ENCODE measurements at regions not wholly inside any gene's neighbourhood (a gene's known extent, or its start where the extent isn't known, plus 50 kb on each side); places are given as distances from the start of the nearest gene placed in this dataset.
"Not testable (repeated sequence)": the region's sequence is repeated elsewhere in the genome, so short reads cannot be mapped to it uniquely, and the experiment has no call there.

- DNase-seq (ENCODE audit: low spot score): no peak
These were observed 378.0 kb upstream of the PODXL start for GRCh38 chr7:131934452-131934851.

GRCh38 chr7:131933751-131934289, 377.4 kb upstream of the PODXL start:
- no peak for DNase-seq (ENCODE audit: low spot score)

- not testable (repeated sequence) for DNase-seq (ENCODE audit: low spot score)
These were observed 376.8 kb upstream of the PODXL start for GRCh38 chr7:131933219-131933618.

- DNase-seq (ENCODE audit: low spot score): no peak
These were observed 375.8 kb upstream of the PODXL start for GRCh38 chr7:131932271-131932670.

GRCh38 chr7:131931370-131931769, 374.9 kb upstream of the PODXL start:
- no peak for DNase-seq (ENCODE audit: low spot score)

GRCh38 chr7:131929632-131930031, 373.2 kb upstream of the PODXL start:
- no peak for DNase-seq (ENCODE audit: low spot score)

DNA sequence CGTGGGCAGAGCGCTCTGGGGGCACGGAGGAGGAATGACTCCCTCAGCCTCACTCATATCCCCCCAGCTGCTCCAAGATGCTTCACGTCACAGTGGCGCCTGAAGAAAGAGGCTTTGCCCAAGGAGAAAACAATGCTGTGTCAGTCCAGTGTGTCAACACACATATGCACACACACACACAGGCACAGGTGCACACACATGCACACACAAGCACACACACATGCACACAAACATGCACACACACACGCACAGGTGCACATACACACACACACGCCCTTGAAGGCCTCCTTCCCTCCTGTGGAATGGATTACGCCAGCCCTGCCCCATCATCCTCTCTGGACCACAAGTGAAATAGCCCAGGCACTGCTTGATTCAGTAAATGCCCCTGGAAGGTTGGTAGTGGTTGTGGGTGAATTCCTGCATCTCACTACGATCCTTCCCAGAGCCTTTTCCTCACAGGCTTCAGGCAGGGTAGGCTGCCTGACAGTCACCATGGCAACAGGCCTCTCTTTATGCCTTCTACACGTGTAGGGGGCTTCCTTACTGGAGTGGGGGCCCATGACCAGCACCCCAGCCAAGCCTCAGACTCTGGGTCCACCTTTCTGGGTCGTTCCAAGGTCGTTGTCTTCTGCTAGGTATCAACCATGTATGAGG, 371.5 kb upstream of the PODXL start:
- DNase-seq (ENCODE audit: low spot score): no peak

DNA sequence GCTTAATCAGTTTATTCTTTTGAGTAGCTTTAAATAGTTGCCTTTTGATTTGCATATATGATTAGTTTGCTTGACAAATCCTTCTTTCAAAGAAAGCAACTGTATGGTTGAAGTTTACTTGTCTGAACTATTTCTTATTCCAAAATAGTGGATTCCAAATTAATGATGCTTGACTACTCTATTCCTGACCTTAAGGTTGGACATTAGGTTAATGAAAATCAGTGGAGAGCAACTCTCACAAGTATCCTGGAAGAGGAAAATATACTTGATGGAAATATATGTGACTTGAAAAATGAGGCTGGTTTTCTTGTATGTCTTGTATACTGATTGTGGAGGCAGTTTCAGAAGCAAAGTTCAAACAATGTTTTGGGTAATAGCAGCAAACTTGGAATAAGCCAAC, 369.2 kb upstream of the PODXL start:
- no peak for DNase-seq (ENCODE audit: low spot score)

GRCh38 chr7:131924857-131925256, 368.4 kb upstream of the PODXL start:
- DNase-seq (ENCODE audit: low spot score): no peak

GRCh38 chr7:131922948-131923347, 366.5 kb upstream of the PODXL start:
- DNase-seq (ENCODE audit: low spot score): not testable (repeated sequence)

DNA sequence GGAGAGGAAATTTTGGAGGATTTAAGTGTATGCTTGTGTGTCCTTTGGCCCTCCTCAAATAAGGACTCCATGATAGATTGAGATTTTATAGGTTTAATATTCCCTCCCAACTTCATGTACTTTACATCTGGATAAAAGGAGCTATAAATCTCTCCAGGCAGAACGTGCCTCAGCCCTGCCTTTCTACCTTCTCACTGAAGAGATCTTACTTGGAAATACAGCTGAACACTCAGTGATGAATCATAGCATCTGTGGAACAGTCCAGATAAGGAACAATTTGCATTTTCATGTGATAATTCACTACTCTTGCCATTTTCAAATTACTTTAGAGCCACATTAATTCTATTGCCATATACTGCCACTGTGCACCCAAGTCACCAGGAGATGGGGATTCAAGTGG, 364.6 kb upstream of the PODXL start:
- no peak for DNase-seq (ENCODE audit: low spot score)

DNA sequence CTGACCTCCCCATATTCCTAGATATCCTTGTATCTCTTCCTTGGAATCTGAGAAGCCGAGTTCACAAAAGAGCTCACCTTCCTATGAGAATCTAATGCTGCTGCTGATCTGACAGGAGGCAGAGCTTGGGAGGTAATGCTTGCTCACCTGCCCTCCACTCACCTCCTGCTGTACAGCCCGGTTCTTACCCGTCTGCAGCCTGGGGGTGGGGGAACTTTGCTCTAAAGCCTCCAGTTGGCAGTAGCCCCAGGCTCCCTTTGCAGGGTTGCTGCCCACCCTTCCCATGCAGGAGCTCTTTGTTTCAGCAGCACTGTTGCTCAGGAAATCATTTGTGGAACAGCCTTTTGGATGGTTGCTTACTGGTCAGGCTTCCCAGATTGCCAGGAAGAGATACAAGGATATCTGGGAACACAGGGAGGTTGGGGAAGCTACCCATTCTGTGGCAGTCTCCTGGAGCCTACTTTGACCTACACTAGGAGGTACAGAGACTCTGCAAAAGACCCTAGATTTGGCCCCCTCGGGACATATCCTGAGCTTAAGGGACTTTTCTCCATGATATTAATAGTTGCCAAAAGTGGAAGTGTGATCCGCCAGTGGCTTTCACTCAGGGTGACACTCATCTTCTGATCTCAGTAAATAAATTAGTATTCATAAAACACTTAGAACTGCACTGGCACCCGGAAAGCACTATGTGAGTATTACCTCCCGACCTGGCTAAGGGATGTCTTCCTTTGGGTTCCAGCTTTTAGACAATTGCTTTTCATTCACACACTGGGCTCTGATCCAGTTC, 363.7 kb upstream of the PODXL start:
- DNase-seq (ENCODE audit: low spot score): no peak

- DNase-seq (ENCODE audit: low spot score): no peak
These were observed 354.7 kb upstream of the PODXL start for GRCh38 chr7:131911112-131911511.

- no peak for DNase-seq (ENCODE audit: low spot score)
These were observed 352.8 kb upstream of the PODXL start for GRCh38 chr7:131909151-131909768.

- DNase-seq (ENCODE audit: low spot score): no peak
These were observed 352.3 kb upstream of the PODXL start for GRCh38 chr7:131908714-131909113.

- DNase-seq (ENCODE audit: low spot score): no peak
These were observed 349.1 kb upstream of the PODXL start for GRCh38 chr7:131905471-131905973.

DNA sequence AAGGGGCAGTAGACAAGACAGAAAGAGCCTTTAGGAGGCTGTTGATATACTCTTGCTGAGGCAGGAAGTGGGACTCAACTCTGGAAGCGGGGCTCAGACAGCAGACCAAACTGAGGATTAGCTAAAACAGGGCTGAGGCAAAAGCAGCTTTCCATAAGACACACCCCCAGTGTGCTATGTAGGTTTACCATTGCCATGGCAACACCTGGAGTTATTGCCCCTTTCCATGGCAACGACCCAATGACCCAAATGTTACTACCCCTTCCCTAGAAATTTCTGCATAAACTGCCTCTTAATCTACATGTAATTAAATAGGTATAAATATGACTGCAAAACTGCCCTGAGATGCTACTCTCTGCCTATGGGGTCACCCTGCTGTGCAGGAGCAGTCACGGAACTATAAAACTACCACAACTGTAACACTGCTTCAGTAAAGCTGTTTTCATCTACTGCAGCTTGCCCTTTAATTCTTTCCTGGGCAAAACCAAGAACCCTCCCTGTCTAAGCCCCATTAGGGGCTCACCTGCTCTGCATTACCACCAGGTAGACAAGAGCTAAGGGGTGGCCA, 348.4 kb upstream of the PODXL start:
- DNase-seq (ENCODE audit: low spot score): no peak

DNA sequence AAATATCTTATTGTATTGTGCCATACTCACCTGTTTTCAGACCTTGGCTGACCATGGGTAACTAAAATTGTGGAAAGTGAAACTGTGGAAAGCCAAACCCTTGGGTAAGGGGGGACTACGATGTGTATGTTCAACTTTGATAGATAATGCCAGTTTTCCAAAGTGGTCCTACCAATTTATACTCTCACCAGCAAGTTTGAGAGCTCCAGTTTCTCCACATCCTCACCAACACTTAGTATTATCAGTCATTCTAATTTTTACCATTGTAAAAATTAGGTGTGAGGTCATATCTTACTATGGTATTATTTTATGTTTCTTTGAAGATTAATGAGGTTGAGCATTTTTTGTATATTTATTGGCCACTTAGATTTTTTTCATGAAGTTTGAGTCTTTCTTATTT, 346.9 kb upstream of the PODXL start:
- no peak for DNase-seq (ENCODE audit: low spot score)

DNA sequence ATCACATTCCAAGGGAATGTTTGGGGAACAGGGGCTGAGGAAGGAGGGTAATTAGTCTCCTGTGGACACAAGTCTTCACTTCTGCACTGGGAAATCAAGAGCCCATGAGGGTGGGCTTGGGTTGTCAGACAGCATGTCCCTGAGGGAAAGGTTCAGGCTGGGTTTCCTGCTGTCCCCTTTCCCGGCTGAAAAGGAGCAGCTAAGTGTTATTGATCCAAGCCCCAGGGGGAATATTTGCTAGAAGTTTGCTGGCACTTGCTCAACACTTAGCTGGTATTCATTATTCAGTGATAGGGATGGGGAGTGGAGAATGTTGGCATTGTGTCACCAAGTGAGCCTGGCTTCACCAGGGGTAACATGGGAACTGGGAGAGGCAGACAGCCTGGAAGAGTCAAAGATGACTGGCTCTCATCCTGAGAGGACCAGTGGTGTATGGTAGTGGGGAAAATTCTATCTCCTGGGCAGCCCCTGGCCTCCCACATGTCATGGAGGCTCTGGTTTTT, 344.4 kb upstream of the PODXL start:
- DNase-seq (ENCODE audit: low spot score): no peak

DNA sequence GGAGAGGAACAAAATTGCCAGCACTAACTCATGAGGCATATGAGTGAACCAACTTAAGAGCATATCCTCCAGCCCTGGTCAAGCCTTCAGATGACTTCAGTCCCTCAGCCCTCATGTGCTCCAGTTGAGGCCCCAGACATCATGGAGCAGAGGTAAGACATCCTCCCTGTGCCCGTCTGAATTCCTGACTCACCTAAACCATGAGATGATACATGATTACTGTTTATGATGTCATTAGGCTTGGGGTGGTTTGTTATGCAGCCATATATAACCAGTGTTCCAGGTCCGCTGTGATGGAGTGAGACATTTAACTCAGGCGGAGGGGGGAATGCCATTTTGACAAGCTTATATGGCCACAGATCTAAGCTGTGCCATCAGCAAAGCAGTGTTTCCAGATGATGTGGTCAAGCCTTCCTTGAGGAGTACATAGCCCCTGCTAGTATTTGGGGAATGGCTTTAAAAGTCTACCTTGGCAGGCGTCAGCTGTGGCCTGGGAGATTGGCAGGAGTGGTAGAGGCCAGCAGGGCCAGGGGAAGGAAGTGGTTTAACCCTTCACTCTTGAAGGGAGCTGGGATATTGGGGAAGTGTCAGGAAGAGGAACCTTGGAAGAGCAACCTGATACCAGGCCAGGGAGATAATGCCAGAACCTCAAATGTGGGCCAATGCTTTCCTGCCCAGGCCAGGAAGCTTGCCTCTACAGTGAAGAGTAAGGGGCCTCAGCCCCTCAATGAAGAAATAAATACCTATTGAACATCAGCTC, 343.0 kb upstream of the PODXL start:
- no peak for DNase-seq (ENCODE audit: low spot score)

- DNase-seq (ENCODE audit: low spot score): no peak
These were observed 342.0 kb upstream of the PODXL start for GRCh38 chr7:131898418-131898817.

GRCh38 chr7:131897790-131898165, 341.4 kb upstream of the PODXL start:
- DNase-seq (ENCODE audit: low spot score): no peak
